Right lobe of liver (tissue), 4 donors: ENCODE measurements at regions not wholly inside any gene's neighbourhood (a gene's known extent, or its start where the extent isn't known, plus 50 kb on each side); places are given as distances from the start of the nearest gene placed in this dataset.

Experiments
- CTCF ChIP-seq, 4 donors: fragments of 200-600 bp in 3 of 4; fragments of 450-650 bp in 1 of 4; IDR thresholded peaks; one replicate each; pipeline versions ENCODE4 v1.5.1 to v1.8.0; 2016 to 2022; ENCODE audit warnings: antibody characterized with exemption in 4 of 4, mild to moderate bottlenecking in 2 of 4
- POLR2A ChIP-seq: fragments of 450-650 bp; IDR thresholded peaks from one replicate; pipeline ENCODE4 v1.6.1; 2017; ENCODE audit warnings: antibody characterized with exemption, mild to moderate bottlenecking
- donor health status: DM: no; HTN: no; CAD: no.
- donor health status: DM: no; HTN: no; CAD: no.
- donor health status: DM: no; HTN: yes; CAD: no.

GRCh38 chr15:36334059-36334458 is 245.4 kb upstream of the CDIN1 start:
- TF ChIP-seq CTCF (IDR thresholded peaks at IDR 0.05) (no peak), POLR2A (no peak)
